NOMO-1 (cell line): ENCODE measurements at regions not wholly inside any gene's neighbourhood (a gene's known extent, or its start where the extent isn't known, plus 50 kb on each side); places are given as distances from the start of the nearest gene placed in this dataset.
"Not testable (repeated sequence)": the region's sequence is repeated elsewhere in the genome, so short reads cannot be mapped to it uniquely, and the experiment has no call there.

Experiments
- DNase-seq, 2 experiments: peaks; one replicate each; lab custom pipeline; 2025; ENCODE audit not compliant: unreplicated experiment in 2 of 2; lab: John Stamatoyannopoulos, UW

DNA sequence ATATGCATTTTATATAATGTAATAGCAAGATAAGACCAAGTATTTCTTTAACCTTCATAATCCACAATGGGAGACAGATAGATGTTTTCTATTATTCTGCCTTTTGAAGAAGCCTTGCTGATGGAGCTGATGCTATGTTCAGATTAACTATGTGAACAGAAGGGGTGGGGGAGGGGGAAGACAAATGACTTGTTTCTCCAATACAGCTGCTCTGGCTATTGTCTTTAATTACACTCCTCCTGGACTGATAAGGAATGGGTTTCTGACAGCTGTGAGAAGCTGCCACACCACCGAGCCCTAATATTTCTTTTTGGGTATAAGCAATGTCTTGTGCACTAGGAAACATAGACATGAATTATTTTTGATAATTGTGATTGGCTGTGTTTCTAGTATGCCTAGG, 62.0 kb downstream of the CAVIN4 start:
- DNase-seq: no peak

DNA sequence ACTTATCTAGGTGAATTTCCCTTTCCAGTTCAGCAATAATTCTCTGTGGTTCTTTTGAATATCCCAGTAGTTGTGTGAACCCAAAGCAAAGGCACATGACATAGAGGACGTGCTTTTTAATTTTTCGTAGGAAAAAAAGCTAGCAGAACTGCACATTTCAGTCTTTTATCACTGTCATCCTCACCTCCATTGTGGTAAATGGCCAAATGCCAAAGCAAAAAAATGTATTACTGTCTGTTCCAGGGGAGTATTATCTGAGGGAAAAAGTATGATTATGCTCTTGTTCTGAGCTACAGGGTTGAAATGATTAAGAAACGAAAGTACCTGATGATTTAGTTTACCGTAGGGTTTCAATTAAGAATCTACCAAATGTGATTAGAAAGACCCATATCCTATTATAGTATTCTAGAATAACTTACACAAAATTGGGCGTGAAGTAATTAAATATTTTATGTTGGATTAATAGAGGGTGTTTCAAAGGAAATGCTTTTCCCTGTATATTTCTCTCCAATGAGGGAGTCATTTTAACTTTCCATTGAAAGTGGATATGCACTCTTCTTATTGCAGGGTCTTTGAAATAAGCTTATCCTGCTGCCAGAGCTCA, 62.7 kb downstream of the CAVIN4 start:
- DNase-seq: no peak

DNA sequence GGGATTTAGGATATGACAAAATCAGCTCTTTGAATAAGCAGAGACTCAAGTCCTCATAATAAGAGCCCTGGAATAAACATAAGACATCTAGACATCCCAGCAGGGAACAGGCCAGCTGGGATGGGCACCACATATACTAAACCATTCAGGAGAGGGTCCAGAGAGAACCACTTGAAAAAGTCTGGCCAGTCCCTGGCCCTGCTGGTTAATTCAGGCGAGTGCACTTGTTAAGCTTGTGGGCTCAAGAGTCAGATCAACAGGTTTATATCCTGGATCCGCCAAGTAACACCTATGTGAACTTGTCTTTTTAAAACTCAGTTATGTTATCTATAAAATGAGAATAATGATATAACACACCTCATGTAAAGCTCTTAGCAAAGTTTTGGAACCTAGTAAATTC, 63.3 kb downstream of the CAVIN4 start:
- no peak for DNase-seq

- no peak for DNase-seq
Measured at GRCh38 chr9:100652850-100653249, 75.0 kb downstream of the CAVIN4 start.

DNA sequence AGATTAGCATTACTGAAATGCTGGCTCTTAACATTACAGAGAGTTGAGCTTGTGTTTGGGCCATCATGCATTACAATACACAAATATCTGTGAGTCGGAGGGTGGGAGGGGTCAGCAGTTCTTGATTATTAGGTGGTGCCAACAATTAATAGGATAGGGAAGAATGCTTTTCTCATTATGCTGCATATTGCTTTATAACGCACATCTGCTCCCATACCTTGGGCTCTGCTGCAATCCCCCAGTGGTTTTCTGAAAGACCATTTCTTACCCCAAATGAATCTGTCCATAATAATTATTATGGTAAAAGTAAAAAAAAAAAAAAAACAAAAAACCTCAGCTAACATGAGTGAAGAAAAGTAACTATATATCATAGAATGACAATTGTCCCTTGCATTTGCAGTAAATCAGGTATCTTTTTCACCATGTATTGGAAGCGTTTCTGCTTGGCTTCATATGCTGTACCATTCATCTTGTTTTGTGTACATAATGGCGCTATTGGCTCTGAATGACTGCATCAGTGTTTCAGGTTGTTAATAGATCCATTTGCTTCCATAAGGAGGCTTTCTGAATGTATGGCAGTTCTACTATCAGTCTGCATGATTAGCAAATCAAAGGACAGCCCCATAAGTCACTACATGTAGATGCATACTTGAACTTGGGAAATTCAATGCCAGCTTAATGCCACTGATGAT, 75.9 kb downstream of the CAVIN4 start:
- DNase-seq: no peak

GRCh38 chr9:100656851-100657250, 79.0 kb downstream of the CAVIN4 start:
- not testable (repeated sequence) for DNase-seq

DNA sequence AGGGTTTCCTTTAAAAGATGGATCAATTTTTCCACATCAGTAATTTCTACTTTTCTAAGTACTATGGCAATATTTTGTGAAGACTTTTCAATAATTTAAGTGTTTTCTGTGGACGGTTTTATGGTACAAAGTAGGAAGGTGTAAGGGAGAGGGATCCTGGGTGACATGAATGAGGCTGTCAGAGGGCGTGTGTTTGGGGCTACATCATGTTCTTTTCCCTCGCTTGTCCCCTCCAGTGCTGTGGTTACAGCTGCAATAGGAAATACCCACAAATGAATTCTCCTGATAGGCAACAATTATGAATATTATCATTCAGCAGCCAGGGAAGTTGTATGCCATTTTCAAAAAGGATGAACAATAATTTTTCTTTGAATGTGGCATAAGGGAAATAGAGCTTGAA, 83.8 kb downstream of the CAVIN4 start:
- DNase-seq: no peak

- no peak for DNase-seq
Measured at GRCh38 chr9:100662122-100662521, 84.2 kb downstream of the CAVIN4 start.

DNA sequence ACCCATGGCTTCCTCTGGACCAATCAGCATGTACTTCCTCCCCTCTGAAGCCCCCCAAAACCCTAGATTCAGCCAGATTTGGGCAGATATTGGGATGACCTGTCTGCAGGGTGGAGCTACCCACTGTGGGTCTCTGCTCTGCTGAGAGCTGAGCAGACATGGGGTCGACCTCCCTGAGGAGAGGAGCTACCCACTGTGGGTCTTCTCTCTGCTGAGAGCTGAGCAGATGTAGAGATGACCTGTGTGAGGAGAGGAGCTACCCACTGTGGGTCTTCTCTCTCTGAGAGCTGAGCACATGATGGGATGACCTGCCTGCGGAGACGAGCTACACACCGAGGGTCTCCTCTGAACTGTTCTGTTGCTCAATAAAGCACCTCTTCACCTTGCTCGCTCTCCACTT, 89.6 kb downstream of the CAVIN4 start:
- DNase-seq: no peak

DNA sequence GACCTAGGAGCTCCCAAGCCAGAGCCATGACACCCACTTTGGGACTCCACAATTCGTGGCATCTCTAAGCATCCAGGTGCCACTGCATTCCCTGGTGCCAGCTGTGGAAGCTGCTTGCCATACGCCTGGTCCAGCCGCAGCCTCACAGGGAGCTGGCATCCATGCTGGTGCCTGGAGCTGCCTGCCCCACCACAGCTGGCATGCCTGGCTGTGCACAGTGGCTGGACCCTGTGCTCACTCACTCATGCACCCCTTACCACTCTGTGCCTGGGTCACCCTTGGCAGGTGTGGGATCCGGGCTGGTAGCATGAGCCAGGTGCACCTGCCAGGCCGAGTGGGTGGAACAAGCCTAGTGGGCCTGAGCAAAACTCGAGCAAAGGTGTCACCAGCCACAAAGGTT, 90.1 kb downstream of the CAVIN4 start:
- DNase-seq: no peak

GRCh38 chr9:100669968-100670367, 92.1 kb downstream of the CAVIN4 start:
- no peak for DNase-seq

DNA sequence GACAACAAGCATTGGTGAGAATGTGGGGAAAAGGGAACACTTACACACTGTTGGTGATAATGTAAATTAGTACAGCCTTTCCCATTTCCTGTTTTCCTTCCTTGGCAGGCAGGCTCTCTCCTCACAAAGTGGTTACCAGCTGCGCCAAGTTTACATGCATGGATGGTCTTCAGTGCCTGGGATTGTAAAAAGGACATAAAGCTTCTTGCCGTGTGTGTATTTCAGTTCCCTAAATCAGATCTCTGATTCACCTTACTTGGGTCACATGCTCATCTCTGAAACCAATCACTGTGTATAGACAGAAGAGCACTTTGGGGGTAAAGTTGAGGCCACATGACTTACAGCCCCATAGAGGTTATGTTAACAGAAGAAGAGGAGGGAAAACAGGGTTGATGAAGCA, 92.8 kb downstream of the CAVIN4 start:
- DNase-seq: no peak

DNA sequence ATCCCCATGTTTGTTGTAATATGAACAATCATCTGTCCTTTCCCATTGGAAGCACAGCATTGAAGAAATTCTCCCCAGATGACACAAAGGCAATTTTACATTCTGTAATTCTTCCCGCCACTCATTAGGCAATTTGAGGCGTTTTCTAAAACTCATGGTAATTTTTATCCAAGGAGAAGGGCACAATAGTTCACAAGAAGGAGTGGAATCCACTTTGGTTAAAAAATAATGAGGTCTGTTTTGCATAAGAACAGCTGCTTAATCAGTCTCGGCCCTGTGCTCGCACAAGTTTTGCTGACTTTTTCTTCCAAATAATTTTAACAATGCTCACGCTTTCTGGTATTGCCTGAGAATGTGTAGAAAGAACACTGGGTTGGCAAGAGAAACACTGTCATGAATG, 94.0 kb downstream of the CAVIN4 start:
- no peak for DNase-seq

DNA sequence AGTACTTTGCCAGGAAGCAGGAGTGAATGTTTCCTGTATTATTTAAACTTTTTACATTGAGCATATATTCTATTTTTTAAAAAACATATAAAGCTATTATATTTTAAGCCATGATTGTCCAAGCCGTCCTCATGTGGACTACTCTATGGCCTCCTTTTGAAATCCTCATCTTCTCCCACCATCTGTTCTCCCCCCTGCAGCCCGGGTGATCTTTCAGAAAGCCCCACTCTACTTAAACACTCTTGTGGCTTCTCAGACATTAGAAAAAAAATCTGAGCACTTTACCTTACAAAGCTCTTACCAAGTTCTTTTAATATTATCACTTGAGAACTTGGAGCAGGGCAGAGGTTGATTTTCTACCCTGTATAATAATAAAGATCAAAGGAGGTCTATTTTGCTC, 95.4 kb downstream of the CAVIN4 start:
- DNase-seq: no peak

- no peak for DNase-seq
Measured at GRCh38 chr9:100674419-100675122, 96.7 kb downstream of the CAVIN4 start.

GRCh38 chr9:100679834-100680233, 102.0 kb downstream of the CAVIN4 start:
- DNase-seq: no peak

- DNase-seq: no peak
Measured at GRCh38 chr9:100686420-100686819, 108.5 kb downstream of the CAVIN4 start.

DNA sequence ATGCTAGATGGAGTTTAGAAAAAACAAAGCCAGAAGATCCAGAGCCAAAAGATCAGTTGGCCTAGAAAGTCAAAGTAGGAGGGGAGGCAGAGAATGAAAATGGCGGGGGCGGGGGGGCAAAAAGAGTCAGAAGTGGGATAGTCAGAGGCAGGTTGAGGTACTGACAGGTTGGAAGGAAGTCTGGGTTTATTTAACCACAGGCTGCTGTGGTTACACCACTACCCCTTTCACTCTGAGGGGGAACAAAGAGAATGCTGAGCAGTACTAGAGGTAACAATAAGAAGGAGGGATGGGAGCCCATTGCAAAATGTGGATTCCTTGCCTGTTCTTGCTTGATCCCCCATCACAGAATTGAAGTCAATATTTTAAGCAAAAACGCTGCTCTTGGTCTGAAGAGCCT, 111.8 kb downstream of the CAVIN4 start:
- no peak for DNase-seq

DNA sequence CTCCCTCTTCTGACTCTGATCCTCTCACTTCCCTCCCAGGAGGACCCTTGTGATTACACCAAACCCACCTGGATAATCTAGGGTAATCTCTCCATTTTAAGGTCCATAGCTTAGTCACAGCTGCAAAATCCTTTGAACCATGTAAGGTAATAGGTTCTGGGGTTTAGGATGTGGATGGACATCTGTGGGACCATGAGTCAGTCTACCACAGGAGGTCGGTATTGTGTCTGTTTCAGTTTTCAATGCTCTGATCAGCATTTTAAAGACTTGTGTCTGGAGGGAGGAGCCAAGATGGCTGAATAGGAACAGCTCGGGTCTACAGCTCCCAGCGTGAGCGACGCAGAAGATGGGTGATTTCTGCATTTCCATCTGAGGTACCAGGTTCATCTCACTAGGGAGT, 112.6 kb downstream of the CAVIN4 start:
- DNase-seq: no peak

DNA sequence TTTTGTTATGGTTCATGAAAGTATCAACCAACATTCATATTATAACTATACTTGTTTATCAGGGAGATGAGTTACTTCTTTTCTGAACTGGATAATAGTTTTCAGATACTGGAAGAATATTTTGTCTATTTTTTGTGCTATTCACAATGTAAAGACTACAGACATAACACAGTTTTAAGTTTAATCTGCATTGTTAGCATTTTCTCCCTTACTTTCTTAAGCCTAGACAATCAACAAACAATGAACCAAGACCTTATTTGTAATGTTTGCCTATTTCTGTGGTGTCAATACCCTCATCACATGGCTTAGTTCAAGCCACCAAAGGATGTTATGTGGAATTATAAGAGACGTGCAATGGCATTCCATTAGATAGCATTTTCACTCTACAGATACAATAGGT, 119.5 kb downstream of the CAVIN4 start:
- no peak for DNase-seq

DNA sequence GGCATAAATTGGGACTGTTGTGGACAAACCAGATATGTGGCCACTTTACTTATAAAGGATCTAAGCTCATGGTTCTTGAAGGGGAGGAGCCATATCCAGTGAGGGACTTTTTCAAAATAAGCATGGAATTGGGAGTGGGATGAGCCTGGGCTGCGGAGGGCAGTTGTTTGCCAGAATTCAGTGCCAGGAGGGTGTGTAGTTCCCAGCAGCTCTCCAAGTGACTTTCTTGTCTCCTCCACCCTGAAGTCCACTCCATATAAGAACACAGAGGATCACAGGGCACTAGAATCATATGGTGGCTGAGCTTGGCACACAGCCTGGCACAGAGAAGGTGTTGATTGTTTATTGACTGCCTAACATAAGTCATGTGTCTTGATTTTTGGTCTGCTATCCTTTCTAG, 121.1 kb downstream of the CAVIN4 start:
- no peak for DNase-seq

DNA sequence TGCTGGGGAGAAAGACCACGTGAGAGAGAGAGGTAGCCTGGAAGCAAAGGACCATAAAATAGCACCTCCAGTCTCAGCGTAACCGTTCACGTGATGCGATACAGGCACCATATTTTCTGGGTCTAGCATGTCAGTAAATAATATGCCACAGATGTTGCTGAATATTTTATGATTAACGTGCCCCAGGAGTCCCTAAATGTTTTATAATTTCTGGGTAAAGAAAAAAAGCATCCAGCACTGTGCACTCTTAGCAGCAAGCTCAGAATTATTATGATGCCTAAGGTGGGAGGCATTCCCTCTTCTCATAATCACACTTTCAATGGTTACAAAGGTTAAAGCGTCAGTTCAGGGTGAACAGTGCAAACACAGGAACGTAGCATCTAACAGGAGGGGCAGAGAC, 121.8 kb downstream of the CAVIN4 start:
- DNase-seq: no peak
